OCI-LY1 (cell line): ENCODE measurements at regions not wholly inside any gene's neighbourhood (a gene's known extent, or its start where the extent isn't known, plus 50 kb on each side); places are given as distances from the start of the nearest gene placed in this dataset.

Experiments
- H2AFZ ChIP-seq: fragments of 200-600 bp; sonication (generic), shearing (Covaris generic); 2 replicates; pipeline ENCODE4 v1.6.0; 2014; ENCODE audit warnings: antibody characterized with exemption, mild to moderate bottlenecking, low read length
- H3F3A ChIP-seq: fragments of 200-600 bp; sonication (generic), shearing (Covaris generic); 2 replicates; pipeline ENCODE4 v1.6.0; 2014; ENCODE audit warnings: mild to moderate bottlenecking, antibody characterized with exemption, low read length, moderate library complexity; ENCODE audit not compliant: insufficient read depth
- H3K27ac ChIP-seq: fragments of 200-600 bp; sonication (generic); 2 replicates; pipeline ENCODE4 v1.5.1; 2014; ENCODE audit warnings: low read length, mixed run types, mild to moderate bottlenecking, low read depth; ENCODE audit not compliant: poor library complexity, severe bottlenecking
- H3K27me3 ChIP-seq: fragments of 200-600 bp; sonication (generic); 2 replicates; pipeline ENCODE4 v1.6.0; 2014; ENCODE audit warnings: antibody characterized with exemption, mild to moderate bottlenecking, low read length, moderate library complexity; ENCODE audit not compliant: insufficient read depth
- H3K36me3 ChIP-seq: fragments of 200-600 bp; sonication (generic); 2 replicates; pipeline ENCODE4 v1.6.1; 2014; ENCODE audit warnings: mild to moderate bottlenecking, antibody characterized with exemption, low read length, moderate library complexity, mixed read lengths; ENCODE audit not compliant: insufficient read depth
- H3K4me1 ChIP-seq: fragments of 200-600 bp; sonication (generic); 2 replicates; pipeline ENCODE4 v1.5.1; 2014; ENCODE audit warnings: mild to moderate bottlenecking, low read length, moderate library complexity; ENCODE audit not compliant: insufficient read depth, severe bottlenecking
- H3K4me2 ChIP-seq: fragments of 200-600 bp; sonication (generic), shearing (Covaris generic); 2 replicates; pipeline ENCODE4 v1.6.1; 2014; ENCODE audit warnings: low read length
- H3K4me3 ChIP-seq: fragments of 200-600 bp; sonication (generic); 2 replicates; pipeline ENCODE4 v1.5.1; 2014; ENCODE audit warnings: low read length, low read depth, mild to moderate bottlenecking, mixed read lengths; ENCODE audit not compliant: poor library complexity, severe bottlenecking
- H3K79me2 ChIP-seq: fragments of 200-600 bp; shearing (Covaris generic); 2 replicates; pipeline ENCODE4 v1.6.1; 2016; ENCODE audit warnings: mixed run types, low read length, mixed read lengths; ENCODE audit not compliant: insufficient read depth
- H3K9ac ChIP-seq: fragments of 200-600 bp; sonication (generic), shearing (Covaris generic); 2 replicates; pipeline ENCODE4 v1.6.1; 2014; ENCODE audit warnings: mild to moderate bottlenecking, low read length, mixed read lengths
- H3K9me2 ChIP-seq: fragments of 200-600 bp; sonication (generic), shearing (Covaris generic); 2 replicates; pipeline ENCODE4 v1.6.1; 2014; ENCODE audit warnings: low read depth, mild to moderate bottlenecking, low read length, mixed read lengths
- H3K9me3 ChIP-seq: fragments of 200-600 bp; shearing (Covaris generic); 2 replicates; pipeline ENCODE4 v1.6.1; 2014; ENCODE audit warnings: low read length, mixed read lengths
- H4K20me1 ChIP-seq: fragments of 200-600 bp; sonication (generic), shearing (Covaris generic); 2 replicates; pipeline ENCODE4 v1.6.0; 2016; ENCODE audit warnings: mild to moderate bottlenecking, low read length; ENCODE audit not compliant: insufficient read depth
- CTCF ChIP-seq: fragments of 200-600 bp; sonication (generic), shearing (Covaris generic); IDR thresholded peaks from 2 replicates; pipeline ENCODE4 v1.5.1; 2017; ENCODE audit warnings: mild to moderate bottlenecking, antibody characterized with exemption, low read length, moderate library complexity, mixed read lengths
- EZH2 ChIP-seq: fragments of 200-600 bp; sonication (generic), shearing (Covaris generic); IDR thresholded peaks from 2 replicates; pipeline ENCODE4 v1.8.0; 2017; ENCODE audit warnings: borderline replicate concordance, mixed run types, mild to moderate bottlenecking, antibody characterized with exemption, low read length, moderate library complexity, mixed read lengths

GRCh38 chr3:43181202-43181821 is 75.4 kb upstream of the POMGNT2 start:
- H3K4me2 ChIP-seq = no peak overlapping the region
- no peak overlapping the region for H3K9ac ChIP-seq
- H3K9me3 ChIP-seq = no peaks in the 10 kb centered on the region
- no peaks in the 10 kb centered on the region for H3K9me2 ChIP-seq
- H3K27me3 ChIP-seq = no peaks in the 10 kb centered on the region
- no peaks in the 10 kb centered on the region for H3K4me1 ChIP-seq
- H3K4me3 ChIP-seq = no peak overlapping the region
- no peaks in the 10 kb centered on the region for H3F3A ChIP-seq
- H3K79me2 ChIP-seq = no peaks in the 10 kb centered on the region
- H3K36me3 ChIP-seq = no peaks in the 10 kb centered on the region
- H2AFZ ChIP-seq = no peak overlapping the region
- TF ChIP-seq EZH2 (no peak), CTCF (no peak)
- H4K20me1 ChIP-seq = no peaks in the 10 kb centered on the region
- H3K27ac ChIP-seq = no peak overlapping the region

- Histone ChIP-seq H3K4me1 (no peaks in the 10 kb centered on the region), H3K36me3 (no peaks in the 10 kb centered on the region), H3K27me3 (no peaks in the 10 kb centered on the region), H3K9me3 (no peaks in the 10 kb centered on the region), H3K4me2 (no peak overlapping the region), H3K79me2 (no peaks in the 10 kb centered on the region), H3K4me3 (no peak overlapping the region), H3K27ac (no peak overlapping the region), H3F3A (no peaks in the 10 kb centered on the region), H3K9ac (no peak overlapping the region), H2AFZ (no peak overlapping the region), H3K9me2 (no peaks in the 10 kb centered on the region), H4K20me1 (no peaks in the 10 kb centered on the region)
- TF ChIP-seq EZH2 (no peak), CTCF (no peak)
Observed at GRCh38 chr3:43180694-43181093, 74.8 kb upstream of the POMGNT2 start.

- Histone ChIP-seq H3K9me2 (no peaks in the 10 kb centered on the region), H3K9me3 (no peaks in the 10 kb centered on the region), H3K79me2 (no peaks in the 10 kb centered on the region), H3K27ac (no peak overlapping the region), H3K9ac (no peak overlapping the region), H3F3A (no peaks in the 10 kb centered on the region), H3K27me3 (no peaks in the 10 kb centered on the region), H3K36me3 (no peaks in the 10 kb centered on the region), H3K4me2 (no peak overlapping the region), H4K20me1 (no peaks in the 10 kb centered on the region), H3K4me1 (no peaks in the 10 kb centered on the region), H2AFZ (no peak overlapping the region), H3K4me3 (no peak overlapping the region)
- TF ChIP-seq CTCF (no peak), EZH2 (no peak)
Observed at GRCh38 chr3:43180027-43180426, 74.1 kb upstream of the POMGNT2 start.
